ENCODE measurements at regions not wholly inside any gene's neighbourhood (a gene's known extent, or its start where the extent isn't known, plus 50 kb on each side); places are given as distances from the start of the nearest gene placed in this dataset.

DNA sequence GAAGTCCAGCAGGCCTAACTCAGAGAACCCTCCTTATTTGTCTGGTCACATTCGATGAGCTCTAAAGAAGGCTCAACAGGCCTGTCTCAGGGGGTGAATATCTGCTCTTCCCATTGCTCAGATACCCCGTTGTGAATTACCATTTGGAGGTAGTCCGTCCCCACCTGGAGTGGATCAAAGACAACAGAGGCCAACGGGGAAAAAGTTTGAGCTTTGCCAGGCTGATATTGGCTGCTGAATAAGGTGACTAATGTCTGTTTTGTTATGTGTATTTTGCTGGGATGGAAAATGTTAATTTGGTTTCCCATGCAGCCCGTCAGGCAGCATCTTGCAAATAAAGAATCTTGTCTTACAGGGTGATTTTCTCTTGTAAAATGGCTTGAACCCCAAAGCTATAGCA, 69.2 kb upstream of the EPS8L3 start:
- BruUV-seq (replicated peaks), result no TSS peak

More for the DNA sequence above, 69.2 kb upstream of the EPS8L3 start:
- Histone ChIP-seq H3K4me3 (ENCODE audit: insufficient read depth, low read depth, low read length) (no peak overlapping the region), H2BK5ac (ENCODE audit: low read depth, low read length, poor library complexity, severe bottlenecking) (no peak overlapping the region), H3K9ac (ENCODE audit: low read depth, low read length) (no peak overlapping the region), H3K27me3 (ENCODE audit: control insufficient read depth, insufficient read depth, low read length) (no peaks in the 10 kb centered on the region), H2BK120ac (ENCODE audit: low read depth, low read length) (no peak overlapping the region), H3K56ac (ENCODE audit: extremely low read depth, insufficient read depth, low read length) (no peak overlapping the region), H3K9me1 (ENCODE audit: insufficient read depth, low read length) (no peaks in the 10 kb centered on the region; the same call in 1 of the 2 replicates), H2BK15ac (ENCODE audit: low read depth, low read length) (no peak overlapping the region), H2AK9ac (replicated peaks; ENCODE audit: low read depth, low read length, poor library complexity) (no peak overlapping the region), H2AK5ac (ENCODE audit: low read depth, low read length) (no peak overlapping the region), H4K91ac (ENCODE audit: insufficient read depth, low read depth, low read length) (no peak overlapping the region), H3K14ac (replicated peaks; ENCODE audit: low read depth, low read length) (no peak overlapping the region), H3K4me2 (ENCODE audit: low read depth, low read length) (no peak overlapping the region), H3K4ac (ENCODE audit: low read depth, low read length) (no peak overlapping the region), H2BK20ac (ENCODE audit: low read depth, low read length) (no peak overlapping the region), H3K4me1 (ENCODE audit: control insufficient read depth, insufficient read depth, low read length) (peaks cover 6% of the 10 kb centered on the region), H3K9me3 (ENCODE audit: control insufficient read depth, insufficient read depth, low read length) (peaks cover 2% of the 10 kb centered on the region; the same call in 1 of the 2 replicates), H3K23ac (ENCODE audit: low read depth, low read length) (no peak overlapping the region), H3K27ac (ENCODE audit: insufficient read depth, low read length) (no peak overlapping the region), H4K20me1 (ENCODE audit: insufficient read depth, low read length) (no peaks in the 10 kb centered on the region), H2AFZ (replicated peaks; ENCODE audit: low read length, poor library complexity) (no peak overlapping the region), H3K18ac (ENCODE audit: low read depth, low read length) (no peak overlapping the region), H4K8ac (ENCODE audit: low read depth in 2 of 2, low read length in 2 of 2) (no peak overlapping the region), H4K5ac (ENCODE audit: low read depth, low read length) (no peak overlapping the region), H3K79me1 (ENCODE audit: low read depth in 1 of 2, low read length in 2 of 2) (no peaks in the 10 kb centered on the region), H3K36me3 (ENCODE audit: control insufficient read depth, insufficient read depth, low read length) (no peaks in the 10 kb centered on the region)
- CTCF ChIA-PET, result no interaction called here
- TF ChIP-seq RAD21 (IDR thresholded peaks at IDR 0.05; ENCODE audit: low read length) (no peak), NFE2L2 (IDR thresholded peaks at IDR 0.05; ENCODE audit: low read depth, low read length) (no peak), FOS (IDR thresholded peaks at IDR 0.05; ENCODE audit: low read depth, low read length) (no peak), MAZ (IDR thresholded peaks at IDR 0.05; ENCODE audit: borderline replicate concordance, low read depth, low read length) (no peak), CEBPB (IDR thresholded peaks at IDR 0.05; ENCODE audit: low read depth, low read length) (no peak)
- TF ChIP-seq, protein P1, sequence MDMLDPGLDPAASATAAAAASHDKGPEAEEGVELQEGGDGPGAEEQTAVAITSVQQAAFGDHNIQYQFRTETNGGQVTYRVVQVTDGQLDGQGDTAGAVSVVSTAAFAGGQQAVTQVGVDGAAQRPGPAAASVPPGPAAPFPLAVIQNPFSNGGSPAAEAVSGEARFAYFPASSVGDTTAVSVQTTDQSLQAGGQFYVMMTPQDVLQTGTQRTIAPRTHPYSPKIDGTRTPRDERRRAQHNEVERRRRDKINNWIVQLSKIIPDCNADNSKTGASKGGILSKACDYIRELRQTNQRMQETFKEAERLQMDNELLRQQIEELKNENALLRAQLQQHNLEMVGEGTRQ (IDR thresholded peaks at IDR 0.05; ENCODE audit: low read depth, low read length), result no peak
- intact Hi-C loops (cut with micrococcal nuclease) (no loop called here), dilution Hi-C loops (cut with HindIII; ENCODE audit: low sequenced_read_pairs, unreplicated experiment) (no loop called here), in situ Hi-C loops (cut with MboI; ENCODE audit: low sequenced_read_pairs) (no loop called here)
- no peak for DNase-seq
- WGBS, 2 experiments (ENCODE audit: extremely low coverage in 2 of 2, insufficient read length in 1 of 2), result no CpG with 5 or more reads among the region's 5 CpGs
- POLR2A ChIA-PET (ENCODE audit: unreplicated experiment), result no interaction called here
- no peak for ATAC-seq (ENCODE audit: low read depth)
